HCT116 (cell line): ENCODE measurements at regions not wholly inside any gene's neighbourhood (a gene's known extent, or its start where the extent isn't known, plus 50 kb on each side); places are given as distances from the start of the nearest gene placed in this dataset.

Source experiments
- ATAC-seq: fragments of 200-7000 bp; cut with Tn5 transposase; 2 replicates; pipeline ENCODE4 v1.9.1; 2020; ENCODE audit warnings: mild to moderate bottlenecking, moderate library complexity
- BruUV-seq: library from RNA; stranded (reverse); fragments of 400-500 nt; replicated peaks from 2 replicates; lab custom pipeline; 2021; lab: Mats Ljungman, UMichigan
- CTCF ChIA-PET: fragments of 300-600 bp; sonication (Branson Sonifier 250); formaldehyde crosslinking; loops from one replicate; lab custom pipeline; 2021; ENCODE audit warnings: antibody characterized with exemption; lab: Charles Lee
- POLR2A ChIA-PET: fragments of 300-600, 350-600 bp; sonication (Branson Sonifier 250); formaldehyde crosslinking; loops from one replicate; lab custom pipeline; 2021; ENCODE audit warnings: antibody characterized with exemption; lab: Charles Lee
- RAD21 ChIA-PET, 2 experiments: fragments of 300-600 bp; sonication (Branson Sonifier 250); formaldehyde crosslinking; loops; one replicate each; lab custom pipeline; 2023; ENCODE audit warnings: low total read pairs in 2 of 2; ENCODE audit not compliant: uncharacterized antibody in 2 of 2, unreplicated experiment in 2 of 2, low non-redundant PET in 1 of 2; lab: Charles Lee
- DNase-seq: peaks from one replicate; pipeline ENCODE4 v3.0.0-alpha.2; 2010; ENCODE audit warnings: low read depth, low spot score
- H2AFZ ChIP-seq: fragments of 200-600 bp; shearing (Covaris generic), sonication (generic); 2 replicates; pipeline ENCODE4 v1.6.1; 2017; ENCODE audit warnings: low read depth, mixed run types, mixed read lengths, antibody characterized with exemption, low read length; ENCODE audit not compliant: poor library complexity, severe bottlenecking
- H3K27ac ChIP-seq: 2 replicates; pipeline ENCODE4 v1.5.1; 2012; ENCODE audit warnings: low read depth, low read length
- H3K27me3 ChIP-seq: fragments of 200-600 bp; sonication (generic); 2 replicates; pipeline ENCODE4 v1.6.1; 2016; ENCODE audit warnings: mixed run types, low read length, mixed read lengths; ENCODE audit not compliant: insufficient read depth
- H3K36me3 ChIP-seq, 2 experiments: fragments of 200-500 bp in 1 of 2; fragments of 200-600 bp in 1 of 2; sonication (Bioruptor generic) in 1 of 2; sonication (generic) in 1 of 2; 2 replicates each; pipeline versions ENCODE4 v1.5.1 to v1.6.1; 2014 to 2016; ENCODE audit warnings: low read length in 2 of 2, inconsistent platforms in 1 of 2, mixed read lengths in 1 of 2, mixed run types in 1 of 2; ENCODE audit not compliant: insufficient read depth in 2 of 2, control insufficient read depth in 1 of 2
- H3K4me1 ChIP-seq, 2 experiments: fragments of 200-600 bp in 1 of 2; sonication (generic) in 1 of 2; 2 replicates each; pipeline versions ENCODE4 v1.5.1 to v1.6.1; 2012 to 2017; ENCODE audit warnings: low read length in 2 of 2, inconsistent platforms in 1 of 2, mild to moderate bottlenecking in 1 of 2, mixed read lengths in 1 of 2, mixed run types in 1 of 2, moderate library complexity in 1 of 2; ENCODE audit not compliant: insufficient read depth in 2 of 2, control insufficient read depth in 1 of 2
- H3K4me2 ChIP-seq: fragments of 200-600 bp; sonication (generic); 2 replicates; pipeline ENCODE4 v1.6.1; 2017; ENCODE audit warnings: mixed run types, low read length, mixed read lengths
- H3K4me3 ChIP-seq, 2 experiments: fragments of 200-600 bp in 1 of 2; sonication (generic) in 1 of 2; replicated peaks in 1 of 2; 2 replicates each; pipeline ENCODE4 v1.5.1; 2011 to 2016; ENCODE audit warnings: low read length in 2 of 2, control low read depth in 1 of 2, low read depth in 1 of 2, mild to moderate bottlenecking in 1 of 2, mixed read lengths in 1 of 2, mixed run types in 1 of 2
- H3K79me2 ChIP-seq: fragments of 200-600 bp; sonication (generic); 2 replicates; pipeline ENCODE4 v1.6.1; 2017; ENCODE audit warnings: mild to moderate bottlenecking, mixed run types, low read length, moderate library complexity, mixed read lengths; ENCODE audit not compliant: insufficient read depth
- H3K9ac ChIP-seq: fragments of 200-600 bp; sonication (generic); 2 replicates; pipeline ENCODE4 v1.6.1; 2016; ENCODE audit warnings: low read length, mixed read lengths
- H3K9me2 ChIP-seq: fragments of 200-600 bp; sonication (generic), shearing (Covaris generic); 2 replicates; pipeline ENCODE4 v1.6.1; 2017; ENCODE audit warnings: mixed run types, mild to moderate bottlenecking, moderate library complexity; ENCODE audit not compliant: insufficient read depth
- H3K9me3 ChIP-seq, 2 experiments: fragments of 200-500 bp in 1 of 2; fragments of 200-600 bp in 1 of 2; sonication (Bioruptor generic) in 1 of 2; sonication (generic) in 1 of 2; 2 replicates each; pipeline ENCODE4 v1.6.1; 2014 to 2017; ENCODE audit warnings: low read length in 2 of 2, mixed read lengths in 2 of 2, inconsistent platforms in 1 of 2, low read depth in 1 of 2, mild to moderate bottlenecking in 1 of 2, mixed run types in 1 of 2, moderate library complexity in 1 of 2; ENCODE audit not compliant: control insufficient read depth in 1 of 2, insufficient read depth in 1 of 2
- H4K20me1 ChIP-seq: fragments of 200-600 bp; sonication (generic), shearing (Covaris generic); 2 replicates; pipeline ENCODE4 v1.6.1; 2017; ENCODE audit warnings: mixed run types, mild to moderate bottlenecking, moderate library complexity; ENCODE audit not compliant: insufficient read depth
- CBX3 ChIP-seq: IDR thresholded peaks from 2 replicates; pipeline ENCODE4 v1.6.1; 2012; ENCODE audit warnings: low read depth
- CEBPB ChIP-seq: IDR thresholded peaks from 2 replicates; pipeline ENCODE4 v1.6.1; 2012; ENCODE audit warnings: low read depth
- EGR1 ChIP-seq: IDR thresholded peaks from 2 replicates; pipeline ENCODE4 v1.6.1; 2012; ENCODE audit warnings: low read depth
- EZH2 ChIP-seq: fragments of 200-600 bp; sonication (generic); IDR thresholded peaks from 2 replicates; pipeline ENCODE4 v1.6.1; 2017; ENCODE audit warnings: antibody characterized with exemption, mixed run types
- JUND ChIP-seq: IDR thresholded peaks from 2 replicates; pipeline ENCODE4 v1.6.1; 2012
- POLR2A ChIP-seq: IDR thresholded peaks from 2 replicates; pipeline ENCODE4 v1.7.0; 2011; ENCODE audit warnings: borderline replicate concordance; ENCODE audit not compliant: insufficient read depth, insufficient read length; ENCODE audit errors: extremely low read depth
- RAD21 ChIP-seq: IDR thresholded peaks from 2 replicates; pipeline ENCODE4 v1.6.1; 2012; ENCODE audit warnings: low read depth, mild to moderate bottlenecking
- SIN3A ChIP-seq: IDR thresholded peaks from 2 replicates; pipeline ENCODE4 v1.6.1; 2012; ENCODE audit warnings: low read depth
- SP1 ChIP-seq: IDR thresholded peaks from 2 replicates; pipeline ENCODE4 v1.6.1; 2012; ENCODE audit warnings: low read depth
- SRF ChIP-seq: IDR thresholded peaks from 2 replicates; pipeline ENCODE4 v1.6.1; 2012; ENCODE audit warnings: low read depth
- TCF7L2 ChIP-seq: IDR thresholded peaks from 2 replicates; pipeline ENCODE4 v1.7.0; 2011; ENCODE audit warnings: borderline replicate concordance, inconsistent platforms; ENCODE audit not compliant: insufficient read depth, insufficient read length; ENCODE audit errors: extremely low read depth
- YY1 ChIP-seq: IDR thresholded peaks from 2 replicates; pipeline ENCODE4 v1.6.1; 2011; ENCODE audit warnings: low read length, low read depth, moderate library complexity, mild to moderate bottlenecking; ENCODE audit not compliant: insufficient replicate concordance; ENCODE audit errors: extremely low read depth
- ZFX ChIP-seq: fragments of 450-650 bp; IDR thresholded peaks from 2 replicates; pipeline ENCODE4 v1.6.1; 2017
- ZNF274 ChIP-seq: fragments of 200-500 bp; sonication (Bioruptor generic); IDR thresholded peaks from 2 replicates; pipeline ENCODE4 v1.6.1; 2014; ENCODE audit warnings: mild to moderate bottlenecking, low read depth, low read length, inconsistent platforms
- intact Hi-C: fragments of 100-400 bp; cut with micrococcal nuclease; formaldehyde crosslinking; loops from 2 replicates; pipeline ENCODE4 v1.10.0; 2022
- TF ChIP-seq, protein P1 (sequence below): IDR thresholded peaks from 2 replicates; pipeline ENCODE4 v1.6.1; 2011; ENCODE audit warnings: mild to moderate bottlenecking, low read length, moderate library complexity; ENCODE audit not compliant: insufficient replicate concordance; ENCODE audit errors: extremely low read depth
- TF ChIP-seq, protein P2 (sequence below): IDR thresholded peaks from 2 replicates; pipeline ENCODE4 v1.6.1; 2012; ENCODE audit warnings: low read depth
- TF ChIP-seq, protein P3 (sequence below): IDR thresholded peaks from 2 replicates; pipeline ENCODE4 v1.6.1; 2012
- TF ChIP-seq, protein P4 (sequence below), 3 experiments: fragments of 200-600 bp in 1 of 3; sonication (generic) in 1 of 3; IDR thresholded peaks in 2 of 3; conservative IDR thresholded peaks in 1 of 3; 2 replicates each; pipeline ENCODE4 v1.5.1; 2012 to 2017; ENCODE audit warnings: low read depth in 2 of 3, low read length in 2 of 3, antibody characterized with exemption in 1 of 3, borderline replicate concordance in 1 of 3, control low read depth in 1 of 3, mild to moderate bottlenecking in 1 of 3, mixed read lengths in 1 of 3, mixed run types in 1 of 3, moderate library complexity in 1 of 3; ENCODE audit not compliant: insufficient read depth in 1 of 3

DNA sequence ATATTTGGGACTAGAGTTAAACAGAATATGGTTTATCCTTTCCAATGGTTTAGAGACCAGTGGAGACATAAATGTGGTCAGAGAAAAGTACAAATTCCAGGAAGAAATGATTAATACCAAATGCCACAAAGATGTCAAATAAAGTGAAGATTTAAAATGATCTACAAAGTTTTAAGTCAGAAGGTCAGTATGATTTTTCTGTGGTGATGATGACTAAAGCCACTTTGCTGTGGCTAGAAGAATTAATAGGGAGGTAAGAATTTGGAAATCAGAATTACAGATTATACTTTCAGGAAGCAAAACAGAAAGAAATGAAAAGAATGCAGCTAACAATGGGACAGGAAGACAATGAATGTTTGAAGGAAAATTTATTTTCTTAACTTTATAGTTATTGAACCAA, 91.5 kb upstream of the CDH7 start:
- BruUV-seq = no TSS peak
- Histone ChIP-seq H3K27ac (no peak overlapping the region), H3K4me2 (no peak overlapping the region), H3K79me2 (no peaks in the 10 kb centered on the region), H3K9me2 (no peaks in the 10 kb centered on the region), H3K27me3 (no peaks in the 10 kb centered on the region), H3K4me1 (no peaks in the 10 kb centered on the region), H2AFZ (no peak overlapping the region), H3K36me3 (no peaks in the 10 kb centered on the region), H3K9ac (no peak overlapping the region), H4K20me1 (no peaks in the 10 kb centered on the region), H3K9me3 (peaks cover 9 to 31% of the 10 kb centered on the region in 2 experiments; a peak in 2 of 4 replicates), H3K4me3 (no peak overlapping the region)
- ATAC-seq = no peak
- intact Hi-C loops = no loop called here
- ChIA-PET CTCF (no interaction called here), POLR2A (no interaction called here), RAD21 (no interaction called here)
- TF ChIP-seq JUND = no peak
- TF ChIP-seq YY1 = no peak
- TF ChIP-seq POLR2A = no peak
- no peak for TF ChIP-seq SP1
- no peak for TF ChIP-seq SIN3A
- no peak for TF ChIP-seq TCF7L2
- TF ChIP-seq ZFX = no peak
- no peak for TF ChIP-seq CEBPB
- no peak for TF ChIP-seq EZH2
- no peak for TF ChIP-seq ZNF274
- TF ChIP-seq CBX3 = no peak
- TF ChIP-seq RAD21 = no peak
- TF ChIP-seq, protein P1, sequence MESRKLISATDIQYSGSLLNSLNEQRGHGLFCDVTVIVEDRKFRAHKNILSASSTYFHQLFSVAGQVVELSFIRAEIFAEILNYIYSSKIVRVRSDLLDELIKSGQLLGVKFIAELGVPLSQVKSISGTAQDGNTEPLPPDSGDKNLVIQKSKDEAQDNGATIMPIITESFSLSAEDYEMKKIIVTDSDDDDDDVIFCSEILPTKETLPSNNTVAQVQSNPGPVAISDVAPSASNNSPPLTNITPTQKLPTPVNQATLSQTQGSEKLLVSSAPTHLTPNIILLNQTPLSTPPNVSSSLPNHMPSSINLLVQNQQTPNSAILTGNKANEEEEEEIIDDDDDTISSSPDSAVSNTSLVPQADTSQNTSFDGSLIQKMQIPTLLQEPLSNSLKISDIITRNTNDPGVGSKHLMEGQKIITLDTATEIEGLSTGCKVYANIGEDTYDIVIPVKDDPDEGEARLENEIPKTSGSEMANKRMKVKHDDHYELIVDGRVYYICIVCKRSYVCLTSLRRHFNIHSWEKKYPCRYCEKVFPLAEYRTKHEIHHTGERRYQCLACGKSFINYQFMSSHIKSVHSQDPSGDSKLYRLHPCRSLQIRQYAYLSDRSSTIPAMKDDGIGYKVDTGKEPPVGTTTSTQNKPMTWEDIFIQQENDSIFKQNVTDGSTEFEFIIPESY = no peak
- TF ChIP-seq, protein P2, sequence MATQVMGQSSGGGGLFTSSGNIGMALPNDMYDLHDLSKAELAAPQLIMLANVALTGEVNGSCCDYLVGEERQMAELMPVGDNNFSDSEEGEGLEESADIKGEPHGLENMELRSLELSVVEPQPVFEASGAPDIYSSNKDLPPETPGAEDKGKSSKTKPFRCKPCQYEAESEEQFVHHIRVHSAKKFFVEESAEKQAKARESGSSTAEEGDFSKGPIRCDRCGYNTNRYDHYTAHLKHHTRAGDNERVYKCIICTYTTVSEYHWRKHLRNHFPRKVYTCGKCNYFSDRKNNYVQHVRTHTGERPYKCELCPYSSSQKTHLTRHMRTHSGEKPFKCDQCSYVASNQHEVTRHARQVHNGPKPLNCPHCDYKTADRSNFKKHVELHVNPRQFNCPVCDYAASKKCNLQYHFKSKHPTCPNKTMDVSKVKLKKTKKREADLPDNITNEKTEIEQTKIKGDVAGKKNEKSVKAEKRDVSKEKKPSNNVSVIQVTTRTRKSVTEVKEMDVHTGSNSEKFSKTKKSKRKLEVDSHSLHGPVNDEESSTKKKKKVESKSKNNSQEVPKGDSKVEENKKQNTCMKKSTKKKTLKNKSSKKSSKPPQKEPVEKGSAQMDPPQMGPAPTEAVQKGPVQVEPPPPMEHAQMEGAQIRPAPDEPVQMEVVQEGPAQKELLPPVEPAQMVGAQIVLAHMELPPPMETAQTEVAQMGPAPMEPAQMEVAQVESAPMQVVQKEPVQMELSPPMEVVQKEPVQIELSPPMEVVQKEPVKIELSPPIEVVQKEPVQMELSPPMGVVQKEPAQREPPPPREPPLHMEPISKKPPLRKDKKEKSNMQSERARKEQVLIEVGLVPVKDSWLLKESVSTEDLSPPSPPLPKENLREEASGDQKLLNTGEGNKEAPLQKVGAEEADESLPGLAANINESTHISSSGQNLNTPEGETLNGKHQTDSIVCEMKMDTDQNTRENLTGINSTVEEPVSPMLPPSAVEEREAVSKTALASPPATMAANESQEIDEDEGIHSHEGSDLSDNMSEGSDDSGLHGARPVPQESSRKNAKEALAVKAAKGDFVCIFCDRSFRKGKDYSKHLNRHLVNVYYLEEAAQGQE = no peak
- TF ChIP-seq, protein P3, sequence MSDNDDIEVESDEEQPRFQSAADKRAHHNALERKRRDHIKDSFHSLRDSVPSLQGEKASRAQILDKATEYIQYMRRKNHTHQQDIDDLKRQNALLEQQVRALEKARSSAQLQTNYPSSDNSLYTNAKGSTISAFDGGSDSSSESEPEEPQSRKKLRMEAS = no peak
- TF ChIP-seq SRF = no peak
- TF ChIP-seq, protein P4, sequence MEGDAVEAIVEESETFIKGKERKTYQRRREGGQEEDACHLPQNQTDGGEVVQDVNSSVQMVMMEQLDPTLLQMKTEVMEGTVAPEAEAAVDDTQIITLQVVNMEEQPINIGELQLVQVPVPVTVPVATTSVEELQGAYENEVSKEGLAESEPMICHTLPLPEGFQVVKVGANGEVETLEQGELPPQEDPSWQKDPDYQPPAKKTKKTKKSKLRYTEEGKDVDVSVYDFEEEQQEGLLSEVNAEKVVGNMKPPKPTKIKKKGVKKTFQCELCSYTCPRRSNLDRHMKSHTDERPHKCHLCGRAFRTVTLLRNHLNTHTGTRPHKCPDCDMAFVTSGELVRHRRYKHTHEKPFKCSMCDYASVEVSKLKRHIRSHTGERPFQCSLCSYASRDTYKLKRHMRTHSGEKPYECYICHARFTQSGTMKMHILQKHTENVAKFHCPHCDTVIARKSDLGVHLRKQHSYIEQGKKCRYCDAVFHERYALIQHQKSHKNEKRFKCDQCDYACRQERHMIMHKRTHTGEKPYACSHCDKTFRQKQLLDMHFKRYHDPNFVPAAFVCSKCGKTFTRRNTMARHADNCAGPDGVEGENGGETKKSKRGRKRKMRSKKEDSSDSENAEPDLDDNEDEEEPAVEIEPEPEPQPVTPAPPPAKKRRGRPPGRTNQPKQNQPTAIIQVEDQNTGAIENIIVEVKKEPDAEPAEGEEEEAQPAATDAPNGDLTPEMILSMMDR (IDR thresholded peaks at IDR 0.05 in 2 of 3, conservative IDR thresholded peaks at IDR 0.05 in 1 of 3; ENCODE audit: borderline replicate concordance in 1 of 3, insufficient read depth in 1 of 3, low read depth in 2 of 3, low read length in 2 of 3) = no peak
- no peak for TF ChIP-seq EGR1
- no peak for DNase-seq
